ENCODE measurements at regions not wholly inside any gene's neighbourhood (a gene's known extent, or its start where the extent isn't known, plus 50 kb on each side); places are given as distances from the start of the nearest gene placed in this dataset.

DNA sequence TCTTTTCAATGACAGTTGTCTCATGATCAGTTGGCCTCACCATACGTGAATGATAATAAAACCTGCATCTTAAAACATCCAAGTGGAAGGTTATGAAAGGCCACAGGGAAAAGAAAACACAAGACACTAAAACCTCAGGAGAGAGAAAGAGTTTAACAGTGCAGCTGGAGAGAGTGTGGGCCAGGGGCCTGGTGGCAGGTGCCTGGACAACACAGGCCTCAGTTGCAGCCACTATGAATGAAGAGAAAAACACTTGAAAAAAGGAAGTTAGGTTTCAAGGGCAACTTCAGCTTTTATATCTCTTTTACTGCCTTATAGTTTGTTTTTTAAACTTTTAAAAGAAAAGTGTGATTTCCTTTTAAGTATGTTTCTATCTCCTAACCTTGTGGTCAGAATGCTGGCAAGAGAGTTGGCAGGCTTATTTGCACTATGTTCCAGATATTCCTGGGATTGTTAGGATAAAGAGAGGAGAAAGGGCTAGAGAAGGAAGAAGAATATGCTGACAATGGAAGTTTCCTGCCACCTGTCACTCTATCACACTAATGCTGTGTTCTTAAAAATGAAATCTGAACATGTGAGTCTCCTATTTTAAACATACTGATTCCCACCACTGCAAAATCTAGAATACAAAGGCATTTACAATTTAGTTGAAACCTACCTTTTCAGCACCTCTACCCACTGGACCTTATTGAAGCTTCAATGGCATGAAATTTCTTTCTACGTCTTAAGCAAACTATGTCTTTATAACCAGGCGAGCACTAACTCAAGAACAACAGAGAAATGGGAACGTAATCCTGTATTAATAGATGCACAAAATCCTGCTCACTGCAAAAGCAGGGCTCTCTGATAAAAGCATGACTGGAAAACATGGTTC is 222.4 kb downstream of the CD83 start (continued):
- TF ChIP-seq, protein P1, sequence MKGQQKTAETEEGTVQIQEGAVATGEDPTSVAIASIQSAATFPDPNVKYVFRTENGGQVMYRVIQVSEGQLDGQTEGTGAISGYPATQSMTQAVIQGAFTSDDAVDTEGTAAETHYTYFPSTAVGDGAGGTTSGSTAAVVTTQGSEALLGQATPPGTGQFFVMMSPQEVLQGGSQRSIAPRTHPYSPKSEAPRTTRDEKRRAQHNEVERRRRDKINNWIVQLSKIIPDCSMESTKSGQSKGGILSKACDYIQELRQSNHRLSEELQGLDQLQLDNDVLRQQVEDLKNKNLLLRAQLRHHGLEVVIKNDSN (CRISPR knock-in tag; IDR thresholded peaks at IDR 0.05) = no peak
- TF ChIP-seq, protein P2, sequence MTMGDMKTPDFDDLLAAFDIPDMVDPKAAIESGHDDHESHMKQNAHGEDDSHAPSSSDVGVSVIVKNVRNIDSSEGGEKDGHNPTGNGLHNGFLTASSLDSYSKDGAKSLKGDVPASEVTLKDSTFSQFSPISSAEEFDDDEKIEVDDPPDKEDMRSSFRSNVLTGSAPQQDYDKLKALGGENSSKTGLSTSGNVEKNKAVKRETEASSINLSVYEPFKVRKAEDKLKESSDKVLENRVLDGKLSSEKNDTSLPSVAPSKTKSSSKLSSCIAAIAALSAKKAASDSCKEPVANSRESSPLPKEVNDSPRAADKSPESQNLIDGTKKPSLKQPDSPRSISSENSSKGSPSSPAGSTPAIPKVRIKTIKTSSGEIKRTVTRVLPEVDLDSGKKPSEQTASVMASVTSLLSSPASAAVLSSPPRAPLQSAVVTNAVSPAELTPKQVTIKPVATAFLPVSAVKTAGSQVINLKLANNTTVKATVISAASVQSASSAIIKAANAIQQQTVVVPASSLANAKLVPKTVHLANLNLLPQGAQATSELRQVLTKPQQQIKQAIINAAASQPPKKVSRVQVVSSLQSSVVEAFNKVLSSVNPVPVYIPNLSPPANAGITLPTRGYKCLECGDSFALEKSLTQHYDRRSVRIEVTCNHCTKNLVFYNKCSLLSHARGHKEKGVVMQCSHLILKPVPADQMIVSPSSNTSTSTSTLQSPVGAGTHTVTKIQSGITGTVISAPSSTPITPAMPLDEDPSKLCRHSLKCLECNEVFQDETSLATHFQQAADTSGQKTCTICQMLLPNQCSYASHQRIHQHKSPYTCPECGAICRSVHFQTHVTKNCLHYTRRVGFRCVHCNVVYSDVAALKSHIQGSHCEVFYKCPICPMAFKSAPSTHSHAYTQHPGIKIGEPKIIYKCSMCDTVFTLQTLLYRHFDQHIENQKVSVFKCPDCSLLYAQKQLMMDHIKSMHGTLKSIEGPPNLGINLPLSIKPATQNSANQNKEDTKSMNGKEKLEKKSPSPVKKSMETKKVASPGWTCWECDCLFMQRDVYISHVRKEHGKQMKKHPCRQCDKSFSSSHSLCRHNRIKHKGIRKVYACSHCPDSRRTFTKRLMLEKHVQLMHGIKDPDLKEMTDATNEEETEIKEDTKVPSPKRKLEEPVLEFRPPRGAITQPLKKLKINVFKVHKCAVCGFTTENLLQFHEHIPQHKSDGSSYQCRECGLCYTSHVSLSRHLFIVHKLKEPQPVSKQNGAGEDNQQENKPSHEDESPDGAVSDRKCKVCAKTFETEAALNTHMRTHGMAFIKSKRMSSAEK (CRISPR knock-in tag; IDR thresholded peaks at IDR 0.05; ENCODE audit: borderline replicate concordance) = no peak
- no peak for TF ChIP-seq RELA (CRISPR knock-in tag; IDR thresholded peaks at IDR 0.05; ENCODE audit: borderline replicate concordance)
- TF ChIP-seq TCF7 (CRISPR knock-in tag; IDR thresholded peaks at IDR 0.05; ENCODE audit: low read depth) = no peak
- no peak for TF ChIP-seq OVOL2 (CRISPR knock-in tag; IDR thresholded peaks at IDR 0.05; ENCODE audit: borderline replicate concordance)
- TF ChIP-seq, protein P3, sequence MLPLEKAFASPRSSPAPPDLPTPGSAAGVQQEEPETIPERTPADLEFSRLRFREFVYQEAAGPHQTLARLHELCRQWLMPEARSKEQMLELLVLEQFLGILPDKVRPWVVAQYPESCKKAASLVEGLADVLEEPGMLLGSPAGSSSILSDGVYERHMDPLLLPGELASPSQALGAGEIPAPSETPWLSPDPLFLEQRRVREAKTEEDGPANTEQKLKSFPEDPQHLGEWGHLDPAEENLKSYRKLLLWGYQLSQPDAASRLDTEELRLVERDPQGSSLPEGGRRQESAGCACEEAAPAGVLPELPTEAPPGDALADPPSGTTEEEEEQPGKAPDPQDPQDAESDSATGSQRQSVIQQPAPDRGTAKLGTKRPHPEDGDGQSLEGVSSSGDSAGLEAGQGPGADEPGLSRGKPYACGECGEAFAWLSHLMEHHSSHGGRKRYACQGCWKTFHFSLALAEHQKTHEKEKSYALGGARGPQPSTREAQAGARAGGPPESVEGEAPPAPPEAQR (CRISPR knock-in tag; IDR thresholded peaks at IDR 0.05) = no peak
- no peak for TF ChIP-seq FOXP1 (CRISPR knock-in tag; IDR thresholded peaks at IDR 0.05; ENCODE audit: borderline replicate concordance)
- no peak for TF ChIP-seq ATF2 (CRISPR knock-in tag; IDR thresholded peaks at IDR 0.05; ENCODE audit: borderline replicate concordance, low read depth)

- Mint-ChIP-seq H3K4me1 (peaks cover 49% of the 10 kb centered on the region), H3K9me3 (peaks cover 4% of the 10 kb centered on the region; the same call in 1 of the 2 replicates), H3K36me3 (no peaks in the 10 kb centered on the region), H3K27me3 (ENCODE audit: low read depth) (no peaks in the 10 kb centered on the region), H3K4me3 (no peak overlapping the region), H3K27ac (no peak overlapping the region)
- peak; percentile 86 for ATAC-seq
- ChIA-PET CTCF (interaction anchor here (0.8 kb wide), 1 partner anchor 24 kb away, joined by 3 read pairs; no protein-coding TSS in a partner anchor), POLR2A (interaction anchor here (0.6 kb wide), 1 partner anchor 72 kb away, joined by 3 read pairs; no protein-coding TSS in a partner anchor)
- no peak for DNase-seq (ENCODE audit: low spot score)
- TF ChIP-seq SMAD3 (CRISPR knock-in tag; IDR thresholded peaks at IDR 0.05; ENCODE audit: borderline replicate concordance) (no peak), IRF2 (CRISPR knock-in tag; IDR thresholded peaks at IDR 0.05; ENCODE audit: borderline replicate concordance, low read depth) (no peak), ARID4B (CRISPR knock-in tag; IDR thresholded peaks at IDR 0.05; ENCODE audit: borderline replicate concordance) (no peak), SOX15 (CRISPR knock-in tag; IDR thresholded peaks at IDR 0.05) (no peak), ZNF121 (CRISPR knock-in tag; IDR thresholded peaks at IDR 0.05) (no peak), IRF1 (CRISPR knock-in tag; IDR thresholded peaks at IDR 0.05) (no peak), E2F1 (CRISPR knock-in tag; IDR thresholded peaks at IDR 0.05) (no peak)
- TF ChIP-seq, protein P4, sequence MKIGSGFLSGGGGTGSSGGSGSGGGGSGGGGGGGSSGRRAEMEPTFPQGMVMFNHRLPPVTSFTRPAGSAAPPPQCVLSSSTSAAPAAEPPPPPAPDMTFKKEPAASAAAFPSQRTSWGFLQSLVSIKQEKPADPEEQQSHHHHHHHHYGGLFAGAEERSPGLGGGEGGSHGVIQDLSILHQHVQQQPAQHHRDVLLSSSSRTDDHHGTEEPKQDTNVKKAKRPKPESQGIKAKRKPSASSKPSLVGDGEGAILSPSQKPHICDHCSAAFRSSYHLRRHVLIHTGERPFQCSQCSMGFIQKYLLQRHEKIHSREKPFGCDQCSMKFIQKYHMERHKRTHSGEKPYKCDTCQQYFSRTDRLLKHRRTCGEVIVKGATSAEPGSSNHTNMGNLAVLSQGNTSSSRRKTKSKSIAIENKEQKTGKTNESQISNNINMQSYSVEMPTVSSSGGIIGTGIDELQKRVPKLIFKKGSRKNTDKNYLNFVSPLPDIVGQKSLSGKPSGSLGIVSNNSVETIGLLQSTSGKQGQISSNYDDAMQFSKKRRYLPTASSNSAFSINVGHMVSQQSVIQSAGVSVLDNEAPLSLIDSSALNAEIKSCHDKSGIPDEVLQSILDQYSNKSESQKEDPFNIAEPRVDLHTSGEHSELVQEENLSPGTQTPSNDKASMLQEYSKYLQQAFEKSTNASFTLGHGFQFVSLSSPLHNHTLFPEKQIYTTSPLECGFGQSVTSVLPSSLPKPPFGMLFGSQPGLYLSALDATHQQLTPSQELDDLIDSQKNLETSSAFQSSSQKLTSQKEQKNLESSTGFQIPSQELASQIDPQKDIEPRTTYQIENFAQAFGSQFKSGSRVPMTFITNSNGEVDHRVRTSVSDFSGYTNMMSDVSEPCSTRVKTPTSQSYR (CRISPR knock-in tag; IDR thresholded peaks at IDR 0.05) = no peak
Measured at GRCh38 chr6:14344486-14344885, 226.9 kb downstream of the CD83 start.
